Neural crest cell (in vitro differentiated cells): ENCODE measurements at regions not wholly inside any gene's neighbourhood (a gene's known extent, or its start where the extent isn't known, plus 50 kb on each side); places are given as distances from the start of the nearest gene placed in this dataset.

ENCODE experiments used
- DNase-seq: peaks from one replicate; pipeline ENCODE4 v3.0.0; 2021; ENCODE audit warnings: low read depth, mixed read lengths, low spot score
- H3K27ac Mint-ChIP-seq: one replicate; pipeline ENCODE4 v1.8.0; 2021; ENCODE audit warnings: mild to moderate bottlenecking, mixed read lengths; ENCODE audit not compliant: unreplicated experiment
- H3K27me3 Mint-ChIP-seq: 2 replicates; pipeline ENCODE4 v1.8.0; 2021; ENCODE audit warnings: low read depth, mild to moderate bottlenecking, mixed read lengths
- H3K36me3 Mint-ChIP-seq: 2 replicates; pipeline ENCODE4 v1.8.0; 2021; ENCODE audit warnings: low read depth, mild to moderate bottlenecking, mixed read lengths
- H3K4me1 Mint-ChIP-seq: 2 replicates; pipeline ENCODE4 v1.8.0; 2021; ENCODE audit warnings: mixed read lengths
- H3K4me3 Mint-ChIP-seq: one replicate; pipeline ENCODE4 v1.8.0; 2021; ENCODE audit warnings: mild to moderate bottlenecking, mixed read lengths
- H3K9me3 Mint-ChIP-seq: 2 replicates; pipeline ENCODE4 v1.8.0; 2021; ENCODE audit warnings: mixed read lengths
- TF ChIP-seq, protein P1 (sequence below): fragments of 200-600 bp; sonication (generic); conservative IDR thresholded peaks from 2 replicates; pipeline ENCODE4 v1.5.0; 2021; ENCODE audit warnings: antibody characterized with exemption, mild to moderate bottlenecking

DNA sequence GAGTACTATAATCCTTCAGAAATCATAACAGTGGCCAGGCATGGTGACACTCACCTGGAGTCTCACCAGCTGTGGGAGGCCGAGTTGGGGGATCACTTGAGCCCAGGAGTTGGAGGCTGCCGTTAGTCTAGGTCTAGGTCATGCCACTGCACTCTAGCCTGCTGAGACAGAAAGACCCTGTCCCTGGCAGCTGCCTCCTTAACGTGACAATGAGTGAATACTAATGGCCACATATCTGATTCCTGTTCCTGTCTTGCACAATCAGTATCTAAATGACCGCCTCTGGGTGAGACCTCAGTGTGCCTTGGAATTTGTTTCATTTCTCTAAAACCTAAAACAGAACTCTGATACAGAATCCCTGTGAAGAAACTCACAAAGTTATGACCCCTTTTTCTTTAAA lies 131.0 kb upstream of the DAB2 start:
- no peak for DNase-seq
- no peaks in the 10 kb centered on the region for H3K4me1 Mint-ChIP-seq
- H3K36me3 Mint-ChIP-seq = no peaks in the 10 kb centered on the region
- H3K4me3 Mint-ChIP-seq = no peak overlapping the region
- TF ChIP-seq, protein P1, sequence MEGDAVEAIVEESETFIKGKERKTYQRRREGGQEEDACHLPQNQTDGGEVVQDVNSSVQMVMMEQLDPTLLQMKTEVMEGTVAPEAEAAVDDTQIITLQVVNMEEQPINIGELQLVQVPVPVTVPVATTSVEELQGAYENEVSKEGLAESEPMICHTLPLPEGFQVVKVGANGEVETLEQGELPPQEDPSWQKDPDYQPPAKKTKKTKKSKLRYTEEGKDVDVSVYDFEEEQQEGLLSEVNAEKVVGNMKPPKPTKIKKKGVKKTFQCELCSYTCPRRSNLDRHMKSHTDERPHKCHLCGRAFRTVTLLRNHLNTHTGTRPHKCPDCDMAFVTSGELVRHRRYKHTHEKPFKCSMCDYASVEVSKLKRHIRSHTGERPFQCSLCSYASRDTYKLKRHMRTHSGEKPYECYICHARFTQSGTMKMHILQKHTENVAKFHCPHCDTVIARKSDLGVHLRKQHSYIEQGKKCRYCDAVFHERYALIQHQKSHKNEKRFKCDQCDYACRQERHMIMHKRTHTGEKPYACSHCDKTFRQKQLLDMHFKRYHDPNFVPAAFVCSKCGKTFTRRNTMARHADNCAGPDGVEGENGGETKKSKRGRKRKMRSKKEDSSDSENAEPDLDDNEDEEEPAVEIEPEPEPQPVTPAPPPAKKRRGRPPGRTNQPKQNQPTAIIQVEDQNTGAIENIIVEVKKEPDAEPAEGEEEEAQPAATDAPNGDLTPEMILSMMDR = no peak
- H3K27me3 Mint-ChIP-seq = no peaks in the 10 kb centered on the region
- H3K27ac Mint-ChIP-seq = no peak overlapping the region
- no peaks in the 10 kb centered on the region for H3K9me3 Mint-ChIP-seq

GRCh38 chr5:39547553-39548154 lies 122.9 kb upstream of the DAB2 start:
- Mint-ChIP-seq H3K27me3 (no peaks in the 10 kb centered on the region), H3K27ac (no peak overlapping the region), H3K4me1 (peaks cover 6% of the 10 kb centered on the region), H3K4me3 (no peak overlapping the region), H3K9me3 (no peaks in the 10 kb centered on the region), H3K36me3 (no peaks in the 10 kb centered on the region)
- TF ChIP-seq, protein P1 = peak; percentile 84
- peak; percentile 20 for DNase-seq

- Mint-ChIP-seq H3K4me1 (peaks cover 6% of the 10 kb centered on the region), H3K9me3 (no peaks in the 10 kb centered on the region), H3K27me3 (no peaks in the 10 kb centered on the region), H3K27ac (no peak overlapping the region), H3K4me3 (no peak overlapping the region), H3K36me3 (no peaks in the 10 kb centered on the region)
- TF ChIP-seq, protein P1 = no peak
- no peak for DNase-seq
These were observed 120.2 kb upstream of the DAB2 start for GRCh38 chr5:39544941-39545340.

DNA sequence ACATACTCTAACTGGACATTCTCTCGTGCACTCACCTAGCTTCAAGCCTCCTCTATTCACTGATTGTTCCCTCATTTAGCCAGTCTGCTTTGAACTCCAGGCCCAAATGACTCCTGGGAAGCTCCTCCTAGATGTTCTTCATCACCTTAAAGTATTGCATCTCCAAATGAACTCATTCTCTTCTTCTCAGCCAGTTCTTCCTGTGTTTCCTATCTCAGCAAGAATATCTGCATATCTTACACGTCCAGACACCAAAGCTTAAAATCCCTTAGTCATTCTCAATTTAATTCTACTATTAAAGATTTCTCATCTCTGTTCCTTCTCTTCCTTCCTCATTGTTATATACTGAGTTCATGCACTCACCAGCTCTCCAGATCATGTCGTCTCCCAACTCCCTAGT lies 118.6 kb upstream of the DAB2 start:
- H3K4me3 Mint-ChIP-seq = no peak overlapping the region
- TF ChIP-seq, protein P1 = no peak
- DNase-seq = no peak
- no peaks in the 10 kb centered on the region for H3K27me3 Mint-ChIP-seq
- peaks cover 6% of the 10 kb centered on the region for H3K4me1 Mint-ChIP-seq
- no peaks in the 10 kb centered on the region for H3K9me3 Mint-ChIP-seq
- H3K36me3 Mint-ChIP-seq = no peaks in the 10 kb centered on the region
- no peak overlapping the region for H3K27ac Mint-ChIP-seq

GRCh38 chr5:39542511-39543285 lies 117.9 kb upstream of the DAB2 start:
- peaks cover 4% of the 10 kb centered on the region for H3K4me1 Mint-ChIP-seq
- no peaks in the 10 kb centered on the region for H3K9me3 Mint-ChIP-seq
- H3K27ac Mint-ChIP-seq = no peak overlapping the region
- H3K4me3 Mint-ChIP-seq = no peak overlapping the region
- TF ChIP-seq, protein P1 = no peak
- peaks cover 2% of the 10 kb centered on the region for H3K27me3 Mint-ChIP-seq
- H3K36me3 Mint-ChIP-seq = no peaks in the 10 kb centered on the region
- no peak for DNase-seq
